K562 (cell line): ENCODE measurements at regions not wholly inside any gene's neighbourhood (a gene's known extent, or its start where the extent isn't known, plus 50 kb on each side); places are given as distances from the start of the nearest gene placed in this dataset.

Source experiments
- CBX5 ChIP-seq: IDR thresholded peaks from 2 replicates; pipeline ENCODE4 v1.6.1; 2014; ENCODE audit warnings: low read depth, borderline replicate concordance
- CREB1 ChIP-seq, 2 experiments: sonication (generic) in 1 of 2; formaldehyde crosslinking in 1 of 2; IDR thresholded peaks; 2 replicates each; pipeline versions ENCODE4 v1.6.1 to v1.8.0; 2012 to 2022; ENCODE audit warnings: inconsistent platforms in 1 of 2, mild to moderate bottlenecking in 1 of 2, missing genetic modification reagents in 1 of 2, moderate library complexity in 1 of 2
- CTCF ChIP-seq, 3 experiments: IDR thresholded peaks in 2 of 3; conservative IDR thresholded peaks in 1 of 3; 2 replicates each; pipeline ENCODE4 v1.5.1; 2011 to 2012; ENCODE audit warnings: low read length in 3 of 3, mild to moderate bottlenecking in 3 of 3, control low read depth in 2 of 3, improper control_type of control experiment in 1 of 3, inconsistent platforms in 1 of 3, low read depth in 1 of 3, mixed read lengths in 1 of 3, moderate library complexity in 1 of 3; ENCODE audit not compliant: insufficient read depth in 2 of 3
- ETV6 ChIP-seq, 3 experiments: fragments of 150-350 bp in 1 of 3; sonication (generic) in 1 of 3; formaldehyde crosslinking in 1 of 3; IDR thresholded peaks; 2 replicates each; pipeline versions ENCODE4 v1.6.1 to v1.8.0; 2014 to 2022; ENCODE audit warnings: borderline replicate concordance in 2 of 3, low read depth in 2 of 3, antibody characterized with exemption in 1 of 3, low read length in 1 of 3, mild to moderate bottlenecking in 1 of 3, missing genetic modification reagents in 1 of 3
- KHSRP ChIP-seq: fragments of 450-650 bp; IDR thresholded peaks from 2 replicates; pipeline ENCODE4 v1.6.1; 2017
- NKRF ChIP-seq: fragments of 450-650 bp; IDR thresholded peaks from 2 replicates; pipeline ENCODE4 v1.6.1; 2016; ENCODE audit warnings: borderline replicate concordance
- PRDM10 ChIP-seq: fragments of 450-650 bp; IDR thresholded peaks from 2 replicates; pipeline ENCODE4 v1.6.1; 2018; ENCODE audit not compliant: partially characterized antibody
- SIN3A ChIP-seq, 2 experiments: fragments of 150-350 bp in 1 of 2; IDR thresholded peaks; 2 replicates each; pipeline ENCODE4 v1.6.1; 2011 to 2016; ENCODE audit warnings: borderline replicate concordance in 2 of 2, low read depth in 2 of 2, low read length in 2 of 2, mild to moderate bottlenecking in 2 of 2, moderate library complexity in 2 of 2; ENCODE audit not compliant: control insufficient read depth in 1 of 2
- SMARCA5 ChIP-seq: fragments of 450-650 bp; IDR thresholded peaks from 2 replicates; pipeline ENCODE4 v1.6.1; 2016
- SMC3 ChIP-seq: conservative IDR thresholded peaks from 2 replicates; pipeline ENCODE4 v1.6.1; 2011; ENCODE audit warnings: low read depth, low read length, improper control_type of control experiment; ENCODE audit not compliant: insufficient read depth
- ZNF143 ChIP-seq: sonication (generic); formaldehyde crosslinking; IDR thresholded peaks from 2 replicates; pipeline ENCODE4 v1.9.0; 2022; ENCODE audit warnings: mild to moderate bottlenecking, missing genetic modification reagents
- ZNF311 ChIP-seq: fragments of 250-450 bp; sonication (Bioruptor Pico); IDR thresholded peaks from 2 replicates; pipeline ENCODE4 v1.4.0; 2020; ENCODE audit warnings: mild to moderate bottlenecking, moderate library complexity

GRCh38 chr10:131387018-131387529 is 75.6 kb upstream of the TCERG1L start:
- TF ChIP-seq SMC3 (no peak), ETV6 (IDR thresholded peaks at IDR 0.05; ENCODE audit: borderline replicate concordance in 1 of 2, low read depth in 2 of 2, low read length in 1 of 2) (no peak), ETV6 (CRISPR knock-in tag; IDR thresholded peaks at IDR 0.05; ENCODE audit: borderline replicate concordance) (no peak), KHSRP (no peak), CTCF (IDR thresholded peaks at IDR 0.05 in 2 of 3, conservative IDR thresholded peaks at IDR 0.05 in 1 of 3; ENCODE audit: insufficient read depth in 2 of 3, low read depth in 1 of 3, low read length in 3 of 3) (no peak), SIN3A (IDR thresholded peaks at IDR 0.05; ENCODE audit: borderline replicate concordance in 2 of 2, control insufficient read depth in 1 of 2, low read depth in 2 of 2, low read length in 2 of 2) (no peak), CREB1 (IDR thresholded peaks at IDR 0.05) (no peak), CREB1 (CRISPR knock-in tag; IDR thresholded peaks at IDR 0.05) (no peak), PRDM10 (no peak), NKRF (no peak), ZNF311 (CRISPR knock-in tag) (no peak), ZNF143 (CRISPR knock-in tag) (no peak), CBX5 (no peak), SMARCA5 (no peak)
